H1 (cell line): ENCODE measurements at regions not wholly inside any gene's neighbourhood (a gene's known extent, or its start where the extent isn't known, plus 50 kb on each side); places are given as distances from the start of the nearest gene placed in this dataset.

Experiments
- CTCF ChIA-PET: fragments of 300-600 bp; sonication (Branson Sonifier 250); formaldehyde crosslinking; loops from one replicate; lab custom pipeline; 2021; ENCODE audit not compliant: partially characterized antibody; lab: Charles Lee
- POLR2A ChIA-PET: fragments of 300-600 bp; sonication (Branson Sonifier 250); formaldehyde crosslinking; loops from one replicate; lab custom pipeline; 2021; ENCODE audit warnings: inconsistent platforms; ENCODE audit not compliant: partially characterized antibody; lab: Charles Lee
- DNase-seq, 2 experiments: peaks; one replicate each; pipeline versions ENCODE4 v3.0.0 to v3.0.0-alpha.2; 2010 to 2022; ENCODE audit warnings: low spot score in 2 of 2, low read depth in 1 of 2, mixed read lengths in 1 of 2
- FAIRE-seq: peaks from 2 replicates; lab custom pipeline; 2011; peaks lifted over from hg19 to GRCh38; lab: Jason Lieb, UNC
- H2AFZ ChIP-seq: 2 replicates; pipeline ENCODE4 v1.8.1; 2012; ENCODE audit warnings: low read length, inconsistent platforms
- H2AK5ac ChIP-seq: 2 replicates; pipeline ENCODE4 v1.6.1; 2013; ENCODE audit warnings: low read depth, low read length
- H2BK120ac ChIP-seq: replicated peaks from 2 replicates; pipeline ENCODE3; 2013; ENCODE audit warnings: low read depth, low read length, inconsistent platforms
- H2BK12ac ChIP-seq: 2 replicates; pipeline ENCODE4 v1.6.1; 2013; ENCODE audit warnings: low read depth, low read length
- H2BK15ac ChIP-seq: 2 replicates; pipeline ENCODE4 v1.6.1; 2013; ENCODE audit warnings: low read length
- H2BK20ac ChIP-seq: 2 replicates; pipeline ENCODE4 v1.6.1; 2013; ENCODE audit warnings: low read length
- H2BK5ac ChIP-seq: 2 replicates; pipeline ENCODE4 v1.6.1; 2013; ENCODE audit warnings: low read depth, low read length
- H3K14ac ChIP-seq: 2 replicates; pipeline ENCODE4 v1.6.1; 2013; ENCODE audit warnings: inconsistent platforms; ENCODE audit not compliant: insufficient read length
- H3K18ac ChIP-seq: 2 replicates; pipeline ENCODE4 v1.6.1; 2013; ENCODE audit warnings: low read length; ENCODE audit errors: extremely low read depth
- H3K23ac ChIP-seq: 2 replicates; pipeline ENCODE4 v1.6.1; 2013; ENCODE audit warnings: inconsistent platforms; ENCODE audit not compliant: insufficient read length
- H3K23me2 ChIP-seq: 2 replicates; pipeline ENCODE4 v1.6.1; 2013; ENCODE audit warnings: low read depth, low read length
- H3K27ac ChIP-seq: 2 replicates; pipeline ENCODE4 v1.6.1; 2011; ENCODE audit warnings: low read depth, low read length, inconsistent platforms
- H3K27me3 ChIP-seq, 4 experiments: replicated peaks in 1 of 4; 1 replicate in 1 of 4; 2 replicates in 3 of 4; pipeline versions ENCODE4 v1.6.1 to v1.8.1; 2011 to 2013; ENCODE audit warnings: low read length in 3 of 4, mild to moderate bottlenecking in 3 of 4, inconsistent platforms in 2 of 4, mixed read lengths in 2 of 4, moderate library complexity in 1 of 4; ENCODE audit not compliant: control insufficient read depth in 3 of 4, insufficient read depth in 3 of 4; ENCODE audit errors: extremely low read depth in 1 of 4
- H3K36me3 ChIP-seq, 4 experiments: 2 replicates each; pipeline versions ENCODE4 v1.6.1 to v1.8.1; 2011 to 2013; ENCODE audit warnings: mild to moderate bottlenecking in 4 of 4, low read length in 3 of 4, moderate library complexity in 2 of 4, control low read depth in 1 of 4, inconsistent platforms in 1 of 4; ENCODE audit not compliant: insufficient read depth in 4 of 4, control insufficient read depth in 2 of 4
- H3K4ac ChIP-seq: replicated peaks from 2 replicates; pipeline ENCODE3; 2013; ENCODE audit warnings: low read length, low read depth, mixed read lengths, inconsistent platforms; ENCODE audit not compliant: insufficient read length
- H3K4me1 ChIP-seq, 4 experiments: replicated peaks in 1 of 4; 1 replicate in 1 of 4; 2 replicates in 3 of 4; pipeline versions ENCODE4 v1.6.1 to v1.8.1; 2011 to 2013; ENCODE audit warnings: low read length in 3 of 4, inconsistent platforms in 2 of 4, mixed read lengths in 1 of 4; ENCODE audit not compliant: insufficient read depth in 4 of 4, control insufficient read depth in 3 of 4
- H3K4me2 ChIP-seq, 2 experiments: 2 replicates each; pipeline versions ENCODE4 v1.6.1 to v1.8.1; 2011 to 2013; ENCODE audit warnings: low read depth in 2 of 2, low read length in 2 of 2, control low read depth in 1 of 2, inconsistent platforms in 1 of 2, mild to moderate bottlenecking in 1 of 2; ENCODE audit not compliant: insufficient read depth in 1 of 2
- H3K4me3 ChIP-seq, 4 experiments: fragments of 200-600, 300-600 bp in 1 of 4; sonication (generic), shearing (Covaris generic), sonication (Bioruptor Twin) in 1 of 4; 2 replicates each; pipeline versions ENCODE4 v1.5.1 to v1.8.1; 2011 to 2016; ENCODE audit warnings: low read length in 4 of 4, low read depth in 3 of 4, control low read depth in 2 of 4, inconsistent platforms in 2 of 4, mild to moderate bottlenecking in 2 of 4, mixed read lengths in 1 of 4, moderate library complexity in 1 of 4; ENCODE audit not compliant: insufficient read depth in 2 of 4; ENCODE audit errors: extremely low read depth in 1 of 4
- H3K56ac ChIP-seq: replicated peaks from 2 replicates; pipeline ENCODE3; 2013; ENCODE audit warnings: low read depth, mild to moderate bottlenecking, mixed read lengths, low read length, inconsistent platforms; ENCODE audit not compliant: insufficient read length
- H3K79me1 ChIP-seq: 2 replicates; pipeline ENCODE4 v1.6.1; 2013; ENCODE audit warnings: low read depth, low read length, control low read depth
- H3K79me2 ChIP-seq, 2 experiments: 2 replicates each; pipeline versions ENCODE4 v1.6.1 to v1.8.1; 2012 to 2013; ENCODE audit warnings: low read length in 2 of 2, mild to moderate bottlenecking in 2 of 2, inconsistent platforms in 1 of 2; ENCODE audit not compliant: insufficient read depth in 2 of 2, control insufficient read depth in 1 of 2
- H3K9ac ChIP-seq, 4 experiments: replicated peaks in 1 of 4; 1 replicate in 1 of 4; 2 replicates in 3 of 4; pipeline versions ENCODE4 v1.6.1 to v1.8.1; 2011 to 2013; ENCODE audit warnings: low read depth in 3 of 4, low read length in 3 of 4, control low read depth in 2 of 4, mild to moderate bottlenecking in 2 of 4, moderate library complexity in 2 of 4, inconsistent platforms in 1 of 4; ENCODE audit errors: extremely low read depth in 1 of 4
- H3K9me3 ChIP-seq, 2 experiments: 2 replicates each; pipeline versions ENCODE4 v1.6.1 to v1.8.1; 2012 to 2013; ENCODE audit warnings: mild to moderate bottlenecking in 2 of 2, moderate library complexity in 2 of 2, control low read depth in 1 of 2, inconsistent platforms in 1 of 2, low read depth in 1 of 2, low read length in 1 of 2, mixed read lengths in 1 of 2; ENCODE audit not compliant: insufficient read depth in 2 of 2
- H4K20me1 ChIP-seq, 2 experiments: replicated peaks in 1 of 2; 2 replicates each; pipeline versions ENCODE3 to v1.8.1; 2011 to 2013; ENCODE audit warnings: inconsistent platforms in 2 of 2, low read length in 2 of 2, mild to moderate bottlenecking in 1 of 2; ENCODE audit not compliant: insufficient read depth in 2 of 2, control insufficient read depth in 1 of 2
- H4K5ac ChIP-seq: 2 replicates; pipeline ENCODE4 v1.6.1; 2013; ENCODE audit warnings: low read length, low read depth, mixed read lengths, inconsistent platforms; ENCODE audit not compliant: insufficient read length
- H4K8ac ChIP-seq: 2 replicates; pipeline ENCODE4 v1.8.0; 2013; ENCODE audit warnings: mild to moderate bottlenecking, moderate library complexity, low read length, inconsistent platforms; ENCODE audit not compliant: insufficient read depth; ENCODE audit errors: extremely low read depth
- H4K91ac ChIP-seq: replicated peaks from 2 replicates; pipeline ENCODE3; 2013; ENCODE audit warnings: low read length, mixed read lengths, inconsistent platforms; ENCODE audit not compliant: insufficient read length
- KDM1A ChIP-seq: fragments of 200-600, 300-600 bp; sonication (generic); IDR thresholded peaks from 2 replicates; pipeline ENCODE4 v1.7.1; 2016; ENCODE audit warnings: mild to moderate bottlenecking, low read length, borderline replicate concordance
- NANOG ChIP-seq: IDR thresholded peaks from 2 replicates; pipeline ENCODE4 v1.6.1; 2011; ENCODE audit warnings: low read length, low read depth, mild to moderate bottlenecking, inconsistent platforms; ENCODE audit not compliant: insufficient read depth, poor library complexity, severe bottlenecking

DNA sequence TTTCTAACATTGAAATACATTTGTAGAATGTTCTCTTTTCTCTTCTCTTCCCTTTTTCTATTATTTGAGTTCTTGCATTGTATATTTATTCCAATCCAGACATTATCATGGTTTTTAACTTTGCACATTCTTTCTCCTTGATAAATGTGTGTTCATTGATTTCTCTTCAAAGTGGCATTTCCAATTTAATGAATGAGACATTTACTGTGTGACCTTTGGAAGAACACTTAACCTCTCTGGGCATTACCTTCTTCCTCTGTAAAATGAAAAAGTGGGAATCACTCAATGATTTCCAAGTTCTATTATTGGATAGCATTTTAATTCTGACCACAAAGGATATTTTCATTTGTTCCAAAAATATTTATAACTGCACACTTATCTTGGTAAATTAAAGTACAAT is 1095.8 kb downstream of the GALC start:
- Histone ChIP-seq H3K4me1 (no peaks in the 10 kb centered on the region), H2AFZ (no peak overlapping the region), H2AK5ac (no peak overlapping the region), H3K79me1 (no peaks in the 10 kb centered on the region; the same call in 1 of the 2 replicates), H3K27ac (no peak overlapping the region), H2BK15ac (no peak overlapping the region), H3K18ac (no peak overlapping the region), H3K23me2 (no peaks in the 10 kb centered on the region), H3K14ac (no peak overlapping the region), H2BK20ac (no peak overlapping the region), H3K27me3 (no peaks in the 10 kb centered on the region), H2BK12ac (no peak overlapping the region), H3K79me2 (no peaks in the 10 kb centered on the region), H3K23ac (no peak overlapping the region), H4K20me1 (no peaks in the 10 kb centered on the region), H3K56ac (no peak overlapping the region), H3K9me3 (no peaks in the 10 kb centered on the region), H4K5ac (no peak overlapping the region), H4K91ac (no peak overlapping the region), H2BK120ac (no peak overlapping the region), H3K4me3 (no peak overlapping the region), H4K8ac (no peak overlapping the region), H3K9ac (no peak overlapping the region), H3K36me3 (no peaks in the 10 kb centered on the region), H3K4me2 (no peak overlapping the region), H3K4ac (no peak overlapping the region), H2BK5ac (no peak overlapping the region)
- TF ChIP-seq NANOG (no peak), KDM1A (0 out of 2 replicates have a peak, but pooled peaks have one; percentile 29)
- ChIA-PET POLR2A (no interaction called here), CTCF (interaction anchor here (1.2 kb wide), 1 partner anchor 12 kb away, joined by 3 read pairs; no protein-coding TSS in a partner anchor)
- DNase-seq (no peak), FAIRE-seq (no peak)
